A673 (cell line): ENCODE measurements at regions not wholly inside any gene's neighbourhood (a gene's known extent, or its start where the extent isn't known, plus 50 kb on each side); places are given as distances from the start of the nearest gene placed in this dataset.

Experiments
- BruUV-seq: library from RNA; stranded (reverse); fragments of 400-500 nt; replicated peaks from 2 replicates; lab custom pipeline; 2021; lab: Mats Ljungman, UMichigan
- CTCF ChIA-PET: fragments of 300-600 bp; sonication (Branson Sonifier 250); formaldehyde crosslinking; loops from one replicate; lab custom pipeline; 2022; ENCODE audit warnings: antibody characterized with exemption; lab: Charles Lee
- POLR2A ChIA-PET: fragments of 300-600 bp; sonication (Branson Sonifier 250); formaldehyde crosslinking; loops from one replicate; lab custom pipeline; 2022; ENCODE audit warnings: antibody characterized with exemption; ENCODE audit not compliant: low non-redundant PET; lab: Charles Lee
- DNase-seq: peaks from one replicate; pipeline ENCODE4 v3.0.0-alpha.2; 2015; ENCODE audit warnings: low spot score
- H3K27ac ChIP-seq: fragments of 200-600 bp; sonication (generic); 2 replicates; pipeline ENCODE4 v1.5.1; 2016; ENCODE audit warnings: mixed run types, low read depth, mild to moderate bottlenecking, mixed read lengths, antibody characterized with exemption, low read length; ENCODE audit not compliant: poor library complexity, severe bottlenecking
- H3K27me3 ChIP-seq: fragments of 200-600 bp; sonication (generic); replicated peaks from 2 replicates; pipeline ENCODE4 v1.6.1; 2017; ENCODE audit warnings: mixed run types, low read depth, mild to moderate bottlenecking, mixed read lengths, antibody characterized with exemption, low read length; ENCODE audit not compliant: insufficient read depth, poor library complexity
- H3K36me3 ChIP-seq: fragments of 200-600 bp; sonication (generic); 2 replicates; pipeline ENCODE4 v1.6.1; 2016; ENCODE audit warnings: mixed run types, mild to moderate bottlenecking, mixed read lengths, antibody characterized with exemption, low read length; ENCODE audit not compliant: insufficient read depth, poor library complexity, severe bottlenecking
- H3K4me1 ChIP-seq: fragments of 200-600 bp; sonication (generic); 2 replicates; pipeline ENCODE4 v1.6.1; 2017; ENCODE audit warnings: mixed run types, mild to moderate bottlenecking, mixed read lengths, antibody characterized with exemption, low read length; ENCODE audit not compliant: insufficient read depth, poor library complexity, severe bottlenecking
- H3K4me3 ChIP-seq: fragments of 200-600 bp; sonication (generic); 2 replicates; pipeline ENCODE4 v1.5.1; 2016; ENCODE audit warnings: low read depth, mixed run types, mild to moderate bottlenecking, mixed read lengths, low read length; ENCODE audit not compliant: poor library complexity, severe bottlenecking
- H3K9me3 ChIP-seq: fragments of 200-600 bp; sonication (generic); 2 replicates; pipeline ENCODE4 v1.6.1; 2016; ENCODE audit warnings: mixed run types, low read depth, mild to moderate bottlenecking, mixed read lengths, antibody characterized with exemption, low read length; ENCODE audit not compliant: poor library complexity, severe bottlenecking
- CTCF ChIP-seq: fragments of 300-800, 200-600 bp; sonication (generic); conservative IDR thresholded peaks from 2 replicates; pipeline ENCODE4 v1.5.1; 2017; ENCODE audit warnings: low read depth, mild to moderate bottlenecking, antibody characterized with exemption, low read length, moderate library complexity, mixed read lengths
- EZH2 ChIP-seq: fragments of 200-600 bp; sonication (generic); IDR thresholded peaks from 2 replicates; pipeline ENCODE4 v1.6.1; 2017; ENCODE audit warnings: borderline replicate concordance, low read depth, mild to moderate bottlenecking, mixed read lengths, antibody characterized with exemption, low read length; ENCODE audit not compliant: poor library complexity, severe bottlenecking
- intact Hi-C: fragments of 100-400 bp; cut with micrococcal nuclease; formaldehyde crosslinking; loops from one replicate; pipeline ENCODE4 v1.10.0; 2022; ENCODE audit not compliant: unreplicated experiment

DNA sequence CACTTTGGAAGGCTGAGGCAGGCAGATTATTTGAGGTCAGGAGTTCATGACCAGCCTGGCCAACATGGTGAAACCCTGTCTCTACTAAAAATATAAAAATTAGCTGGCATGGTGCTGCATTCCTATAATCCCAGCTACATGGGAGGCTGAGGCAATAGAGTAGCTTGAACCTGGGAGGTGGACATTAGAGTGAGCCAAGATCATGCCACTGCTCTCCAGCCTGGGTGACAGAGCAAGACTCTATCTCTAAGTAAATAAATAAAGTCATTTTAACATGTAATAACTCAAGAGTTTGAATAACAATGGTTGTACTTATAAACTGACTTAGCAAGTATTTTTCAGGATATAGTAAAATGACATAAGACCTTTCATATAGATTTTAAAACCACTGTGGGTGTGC is 169.3 kb upstream of the FN1 start:
- BruUV-seq, result no TSS peak
- no peak for TF ChIP-seq CTCF
- TF ChIP-seq EZH2, result no peak
- intact Hi-C loops, result no loop called here
- POLR2A ChIA-PET, result no interaction called here
- Histone ChIP-seq H3K27me3 (no peaks in the 10 kb centered on the region), H3K9me3 (no peaks in the 10 kb centered on the region), H3K27ac (no peak overlapping the region), H3K4me1 (no peaks in the 10 kb centered on the region), H3K36me3 (no peaks in the 10 kb centered on the region), H3K4me3 (no peak overlapping the region)
- no peak for DNase-seq
- CTCF ChIA-PET, result no interaction called here

DNA sequence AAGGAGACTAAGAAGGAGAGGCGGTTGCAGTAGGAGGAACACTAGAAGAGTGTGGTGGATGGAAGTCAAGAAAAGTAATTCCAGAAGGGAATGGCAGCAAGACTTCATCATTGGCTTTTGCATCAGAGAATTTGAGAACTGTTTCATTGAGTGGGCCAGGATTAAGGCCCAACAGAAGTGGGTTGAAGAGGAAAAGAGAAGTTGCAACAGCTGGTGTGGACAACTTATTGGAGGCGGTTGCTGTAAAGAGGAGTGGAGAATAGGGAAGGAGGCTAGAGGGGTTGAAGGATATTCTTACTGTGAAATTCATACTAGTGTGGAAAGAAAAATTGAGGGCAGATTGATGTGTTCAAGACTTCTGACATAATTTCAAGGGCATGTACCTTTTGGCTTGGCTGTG is 168.7 kb upstream of the FN1 start:
- ChIA-PET POLR2A (no interaction called here), CTCF (no interaction called here)
- no peak overlapping the region for H3K27ac ChIP-seq
- no TSS peak for BruUV-seq
- DNase-seq, result no peak
- no peak for TF ChIP-seq CTCF
- TF ChIP-seq EZH2, result no peak
- no peaks in the 10 kb centered on the region for H3K4me1 ChIP-seq
- H3K9me3 ChIP-seq, result no peaks in the 10 kb centered on the region
- intact Hi-C loops, result no loop called here
- H3K36me3 ChIP-seq, result no peaks in the 10 kb centered on the region
- no peak overlapping the region for H3K4me3 ChIP-seq
- no peaks in the 10 kb centered on the region for H3K27me3 ChIP-seq

- intact Hi-C loops, result no loop called here
- Histone ChIP-seq H3K4me1 (no peaks in the 10 kb centered on the region), H3K27me3 (no peaks in the 10 kb centered on the region), H3K9me3 (no peaks in the 10 kb centered on the region), H3K27ac (no peak overlapping the region), H3K36me3 (no peaks in the 10 kb centered on the region), H3K4me3 (no peak overlapping the region)
- DNase-seq, result no peak
- ChIA-PET POLR2A (interaction anchor here (0.6 kb wide), 1 partner anchor 26 kb away, joined by 3 read pairs; no protein-coding TSS in a partner anchor), CTCF (no interaction called here)
- no TSS peak for BruUV-seq
- no peak for TF ChIP-seq CTCF
- TF ChIP-seq EZH2, result no peak
These were observed 167.6 kb upstream of the FN1 start for GRCh38 chr2:215603440-215603839.
